Suppressor macrophage (primary cell): ENCODE measurements at regions not wholly inside any gene's neighbourhood (a gene's known extent, or its start where the extent isn't known, plus 50 kb on each side); places are given as distances from the start of the nearest gene placed in this dataset.

ENCODE experiments used
- DNase-seq, 4 experiments: peaks; one replicate each; pipeline ENCODE4 v3.0.0-alpha.2; 2020 to 2022

DNA sequence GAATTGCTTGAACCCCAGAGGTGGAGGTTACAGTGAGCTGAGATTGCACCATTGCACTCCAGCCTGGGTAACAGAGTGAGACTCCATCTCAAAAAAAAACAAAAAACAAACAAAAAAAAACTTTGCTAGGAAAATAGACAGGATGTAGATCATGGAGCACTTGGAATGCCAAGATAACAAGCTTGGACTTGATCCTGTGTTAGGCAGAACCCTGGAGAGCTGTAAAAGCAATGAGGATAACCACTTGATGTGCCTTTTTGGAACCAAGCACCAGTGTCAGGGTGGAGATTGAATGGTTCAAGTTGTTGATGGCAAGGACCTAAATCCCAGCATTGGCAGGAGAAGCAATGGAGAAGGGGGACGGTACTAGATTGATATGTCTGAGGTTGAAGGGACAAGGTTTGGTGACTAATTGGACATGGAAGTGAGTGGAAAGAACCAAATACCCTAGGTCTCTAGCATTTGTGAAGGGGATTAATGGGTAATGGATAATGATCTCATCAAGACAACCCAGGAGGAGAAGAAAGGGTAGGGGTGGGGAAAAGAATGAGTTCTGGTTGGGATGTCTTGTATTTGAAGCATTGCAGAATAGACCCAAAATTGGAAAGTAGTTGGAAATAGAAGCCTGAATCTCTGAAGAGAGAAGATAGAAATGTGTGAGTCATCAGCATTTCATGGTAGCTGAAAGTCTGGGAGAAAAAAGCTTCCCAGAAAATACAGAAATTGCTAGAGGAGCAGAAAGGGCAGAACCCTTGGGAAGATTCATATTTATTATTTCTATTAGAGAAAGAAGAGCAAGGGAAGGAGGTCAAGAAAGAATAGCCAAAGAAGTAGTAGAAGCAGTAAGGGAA is 176.7 kb downstream of the NUAK1 start:
- DNase-seq: no peak

- no peak for DNase-seq
Observed at GRCh38 chr12:105967038-105967776, 171.5 kb downstream of the NUAK1 start.

GRCh38 chr12:105968025-105968424 is 170.7 kb downstream of the NUAK1 start:
- no peak for DNase-seq

DNA sequence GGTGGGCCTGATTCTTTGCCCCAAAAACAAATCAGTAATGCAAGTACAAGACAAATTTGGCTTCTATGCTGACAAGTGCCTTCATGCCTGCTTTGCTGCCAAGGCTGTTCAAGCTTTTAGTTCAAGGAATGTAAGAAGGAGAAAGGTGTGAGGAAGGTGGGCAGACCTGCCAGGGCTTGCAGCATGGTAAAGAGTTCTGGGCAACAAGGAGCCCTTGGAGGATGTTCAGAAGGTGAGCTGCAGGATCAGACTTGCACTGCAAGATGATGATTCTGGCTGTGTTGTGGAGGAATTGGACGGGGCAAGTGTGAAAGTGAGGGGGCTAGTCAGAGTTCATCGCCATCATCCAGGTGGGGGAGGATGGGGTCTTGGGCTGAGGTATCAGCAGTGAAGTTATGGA is 167.9 kb downstream of the NUAK1 start:
- DNase-seq: no peak

- DNase-seq: no peak
Observed at GRCh38 chr12:105974738-105975137, 164.0 kb downstream of the NUAK1 start.

- DNase-seq: no peak
Observed at GRCh38 chr12:105975351-105975750, 163.4 kb downstream of the NUAK1 start.

DNA sequence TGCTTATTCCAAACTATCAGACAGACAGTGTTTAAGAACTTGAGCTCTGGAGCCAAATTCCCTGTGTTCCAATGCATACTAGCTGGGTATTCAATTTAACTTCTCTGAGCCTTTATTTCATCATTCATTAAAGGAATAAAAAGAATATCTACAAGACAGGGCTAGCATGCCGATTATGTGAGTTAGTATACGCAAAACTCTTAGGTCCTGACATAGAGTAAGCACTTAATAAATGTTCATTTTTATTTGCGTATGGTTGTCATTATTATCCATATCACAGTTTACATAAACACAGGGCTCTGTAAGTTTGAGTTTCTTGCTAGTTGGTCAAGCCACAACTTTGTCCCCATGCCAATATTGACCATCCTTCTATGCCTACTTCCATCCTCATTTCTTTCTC is 161.5 kb downstream of the NUAK1 start:
- DNase-seq: no peak

- DNase-seq: no peak
Observed at GRCh38 chr12:105977652-105978051, 161.1 kb downstream of the NUAK1 start.

DNA sequence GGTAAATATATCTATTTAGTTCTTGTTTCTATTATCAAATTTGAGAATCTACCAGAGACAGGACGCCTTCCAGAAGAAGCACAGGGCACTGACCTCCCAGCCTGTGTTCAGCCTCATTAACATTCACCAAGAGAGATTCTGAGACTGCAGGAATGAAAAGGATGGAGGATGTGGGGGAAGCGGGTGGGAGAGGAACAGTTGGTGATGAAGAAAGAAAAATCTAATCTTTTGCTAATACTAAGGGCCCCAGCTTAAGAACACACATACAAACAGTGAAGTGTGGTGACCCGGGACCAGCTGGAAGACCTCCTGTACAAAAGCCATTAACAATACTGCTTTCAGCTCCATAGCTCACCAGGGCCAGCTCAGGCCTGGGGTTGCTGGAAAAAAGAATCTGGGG is 160.5 kb downstream of the NUAK1 start:
- no peak for DNase-seq

DNA sequence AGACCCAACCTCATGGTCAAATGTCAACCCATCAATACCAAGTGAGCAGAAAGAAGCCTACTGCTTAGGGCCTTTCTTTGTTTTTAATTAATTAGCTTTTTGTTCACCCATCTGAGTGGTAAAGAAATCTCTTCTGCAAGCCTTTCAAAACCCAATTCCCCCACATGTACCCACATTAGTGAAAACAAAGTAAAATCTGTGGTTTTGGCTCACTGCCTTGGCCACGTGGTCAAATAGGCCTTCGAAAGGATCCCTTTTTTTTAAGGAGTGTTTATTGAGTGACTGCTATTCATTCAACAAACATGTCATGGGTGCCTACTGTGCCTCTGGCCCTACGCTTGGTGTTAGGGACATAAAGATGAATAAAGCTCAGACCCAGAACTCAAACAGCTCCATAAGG is 160.1 kb downstream of the NUAK1 start:
- DNase-seq: no peak

DNA sequence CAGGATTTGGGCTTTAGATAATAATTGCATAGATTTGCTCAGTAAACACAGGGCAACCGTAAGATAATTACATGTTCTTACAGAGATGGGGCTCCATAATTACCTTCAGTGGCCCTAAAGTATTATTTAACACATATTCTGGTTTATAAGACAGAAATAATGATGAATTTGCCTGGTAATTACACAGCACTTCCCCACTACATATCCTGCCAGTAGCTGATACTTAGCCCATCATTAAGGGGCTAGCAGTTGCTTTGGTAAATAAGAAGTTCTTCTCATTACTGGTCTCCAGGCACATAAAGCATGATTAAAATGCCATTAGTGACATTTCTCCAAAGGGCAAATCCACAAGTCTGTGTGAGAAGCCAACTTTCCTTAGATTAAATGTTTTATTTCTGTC is 158.7 kb downstream of the NUAK1 start:
- no peak for DNase-seq

DNA sequence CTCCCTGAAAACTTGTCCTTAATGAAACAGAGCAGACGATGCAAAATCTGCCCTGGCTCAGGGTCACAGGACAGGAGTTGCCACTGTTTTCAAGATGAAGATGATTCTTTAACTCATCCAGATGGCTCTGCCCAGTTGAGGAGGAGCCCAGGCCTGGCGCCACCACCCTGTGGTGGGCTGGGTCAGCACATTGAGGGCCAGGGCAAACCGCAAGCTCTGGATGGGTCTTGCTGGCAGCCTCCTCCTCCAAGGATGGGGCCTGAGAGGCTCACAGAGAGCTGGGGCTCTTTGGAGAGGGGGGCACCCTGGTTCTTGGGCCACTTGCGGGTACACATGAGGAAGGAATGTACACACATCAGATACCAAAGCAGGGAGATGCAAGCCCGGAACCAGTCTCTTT is 158.2 kb downstream of the NUAK1 start:
- no peak for DNase-seq

DNA sequence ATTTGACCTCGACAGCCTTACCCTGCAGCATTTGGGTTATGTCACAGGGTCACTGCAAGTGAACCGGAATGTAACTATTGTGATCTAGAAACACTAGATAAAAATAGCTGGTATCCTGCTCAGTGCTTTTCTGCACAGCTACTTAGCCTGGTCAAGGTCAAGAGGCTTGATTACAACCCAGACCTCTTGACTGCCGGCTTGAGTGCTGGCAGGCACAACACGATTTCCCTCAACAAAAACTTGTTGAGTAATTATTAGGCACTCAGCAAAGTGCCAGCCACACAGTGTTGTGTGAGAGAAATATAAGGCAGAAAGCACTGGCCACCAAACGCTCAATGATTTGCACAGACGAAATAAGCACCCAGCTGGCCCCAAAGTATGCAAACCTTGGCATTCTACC is 156.7 kb downstream of the NUAK1 start:
- DNase-seq: no peak

DNA sequence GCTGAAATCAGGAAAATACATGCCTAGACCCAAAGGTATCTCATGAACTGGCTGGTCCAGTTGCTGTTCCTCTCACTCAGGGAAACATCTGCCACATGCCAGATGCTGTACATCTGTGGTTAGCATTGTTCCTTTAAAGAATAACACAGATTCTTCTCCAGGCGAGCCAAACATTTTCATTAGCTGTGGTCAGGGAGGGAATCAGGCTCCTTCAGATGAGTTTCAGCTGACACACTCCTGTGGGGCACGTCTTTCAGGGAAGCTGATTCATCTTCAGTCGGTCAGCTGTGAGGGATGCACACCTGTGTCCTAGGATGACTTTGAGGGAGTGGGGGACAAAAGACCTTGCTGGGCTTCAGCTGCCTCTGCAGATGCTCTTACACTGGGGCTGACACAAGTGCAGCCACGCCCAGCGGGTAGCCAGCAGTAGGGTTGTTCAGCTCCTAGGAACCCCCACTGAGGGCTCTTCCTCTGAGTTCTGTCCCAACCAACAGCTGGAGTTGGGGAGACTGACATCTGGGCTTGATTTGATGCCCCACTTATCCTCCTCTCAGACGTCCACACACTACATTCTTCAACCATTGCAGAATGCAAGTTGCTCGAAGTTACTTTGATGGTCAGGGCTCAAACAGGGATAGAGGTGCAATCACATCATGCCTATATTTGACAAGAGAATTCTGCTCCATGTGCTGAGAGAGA is 155.0 kb downstream of the NUAK1 start:
- DNase-seq: no peak

DNA sequence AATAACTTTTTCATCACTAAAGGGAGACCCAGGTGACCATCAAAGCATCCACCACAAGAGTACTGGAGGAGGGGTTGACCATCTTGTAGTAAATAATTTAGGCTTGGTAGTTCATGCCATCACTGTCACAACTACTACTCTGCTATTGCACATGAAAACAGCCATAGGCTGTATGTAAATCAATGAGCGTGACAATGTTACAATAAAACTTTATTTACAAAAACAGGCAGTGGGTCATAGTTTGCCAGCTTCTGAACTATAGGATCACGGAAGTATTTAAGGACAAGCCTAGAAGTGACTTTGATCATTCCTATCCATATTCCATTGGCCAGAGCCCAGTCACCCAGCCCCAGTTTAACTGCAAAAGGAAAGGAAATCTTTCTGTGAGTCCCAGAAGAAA is 153.4 kb downstream of the NUAK1 start:
- no peak for DNase-seq

GRCh38 chr12:105986779-105987684 is 151.7 kb downstream of the NUAK1 start:
- no peak for DNase-seq

DNA sequence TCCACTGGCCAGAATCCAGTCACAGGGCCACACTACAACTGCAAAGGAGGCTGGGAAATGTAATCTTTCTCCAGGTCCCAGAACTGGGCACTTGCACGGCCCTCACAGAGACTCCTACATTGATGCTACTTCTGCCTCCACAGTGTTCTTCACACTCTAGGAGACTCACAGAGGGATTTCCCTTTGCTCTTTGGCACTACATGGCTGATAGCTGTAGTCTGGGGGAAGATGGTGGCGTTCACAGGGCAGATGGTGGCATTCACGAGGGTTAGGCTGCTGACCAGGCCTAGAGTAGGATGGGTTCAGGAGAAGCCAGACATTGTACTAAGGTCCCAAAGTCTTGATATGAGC is 151.1 kb downstream of the NUAK1 start:
- DNase-seq: no peak

DNA sequence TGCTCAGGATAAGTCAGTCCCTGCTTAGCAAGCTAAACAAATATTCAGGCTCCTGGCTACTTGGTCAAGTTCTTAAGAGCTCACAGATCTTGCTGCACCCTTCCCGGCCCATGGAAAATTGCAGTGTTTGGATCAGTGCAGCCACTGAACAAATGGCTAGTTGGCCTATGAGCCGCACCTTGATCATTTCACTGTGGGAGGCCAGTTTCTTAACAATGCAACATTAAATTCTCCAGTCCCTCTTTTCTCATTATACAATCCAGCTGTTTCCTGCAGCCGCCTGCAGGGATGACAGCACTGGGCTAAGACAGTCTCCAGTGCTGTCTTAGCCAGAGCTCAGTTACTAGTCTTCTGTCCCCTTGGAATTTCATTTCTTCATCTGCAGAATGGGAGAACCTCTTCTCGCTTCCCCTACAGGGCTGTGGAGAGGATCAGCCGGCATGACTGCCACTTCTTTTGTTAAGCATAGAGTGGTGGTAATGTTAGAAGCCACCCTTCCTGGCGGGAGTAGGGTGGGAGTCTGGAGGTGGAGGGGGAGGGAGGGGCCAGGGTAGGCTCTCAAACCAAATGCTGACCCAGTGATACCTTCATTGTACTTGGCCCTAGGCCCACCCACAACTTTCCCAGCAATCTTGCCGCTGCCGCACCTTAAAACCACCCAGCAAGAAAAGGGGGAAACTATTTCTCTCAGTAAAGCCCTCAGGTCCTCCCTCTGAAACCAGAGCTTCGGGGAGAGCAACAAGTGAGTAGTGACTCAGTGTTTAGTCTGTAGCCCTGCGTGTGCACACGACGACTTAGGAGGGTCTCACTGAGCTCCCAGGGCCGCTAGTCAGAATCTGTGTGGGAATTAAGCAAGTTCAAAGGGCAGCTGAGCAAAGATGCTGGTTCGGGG is 145.7 kb downstream of the NUAK1 start:
- DNase-seq: no peak

GRCh38 chr12:105993766-105994555 is 144.8 kb downstream of the NUAK1 start:
- no peak for DNase-seq

DNA sequence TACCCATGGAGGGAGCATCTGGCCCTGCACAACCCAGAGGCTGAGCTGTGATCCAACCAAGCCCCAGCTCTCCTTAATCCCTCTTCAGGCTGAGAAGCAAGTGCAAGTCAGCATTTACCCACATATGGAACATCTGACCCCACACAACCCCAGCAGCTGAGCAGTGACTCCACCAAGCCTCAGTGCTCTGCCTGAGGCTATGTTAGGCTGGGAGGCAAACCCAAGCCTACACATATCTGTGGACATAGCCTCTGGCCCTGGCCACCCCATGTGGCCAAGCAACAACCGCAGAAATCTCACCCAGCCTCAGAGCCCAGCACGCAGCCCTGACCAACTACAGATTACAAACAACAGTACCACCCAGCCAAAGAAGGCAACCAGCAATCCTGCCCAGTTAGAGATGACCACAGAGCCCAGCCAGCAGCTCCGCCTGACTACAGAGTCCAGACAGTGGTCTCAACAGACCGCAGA is 142.8 kb downstream of the NUAK1 start:
- DNase-seq: no peak

DNA sequence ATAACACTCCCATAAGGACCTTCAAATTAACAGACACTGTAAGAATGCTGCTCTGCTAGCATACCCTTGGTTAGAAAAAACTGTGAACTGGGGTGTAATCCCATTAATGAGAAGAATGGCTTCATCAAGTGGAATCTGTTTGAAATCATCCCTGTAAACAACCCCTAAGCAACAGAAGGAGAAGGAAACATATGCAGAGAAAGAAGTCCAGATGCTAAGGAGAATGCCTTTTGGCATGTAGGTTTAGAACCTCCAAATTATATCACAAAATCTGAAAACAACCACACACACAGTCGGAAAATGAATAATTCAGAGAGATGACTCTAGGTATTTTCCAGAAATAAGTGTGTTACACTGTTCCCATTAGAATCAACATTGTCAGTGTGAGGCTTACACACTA is 140.2 kb downstream of the NUAK1 start:
- no peak for DNase-seq
